ENCODE measurements at regions not wholly inside any gene's neighbourhood (a gene's known extent, or its start where the extent isn't known, plus 50 kb on each side); places are given as distances from the start of the nearest gene placed in this dataset.
"Not testable (repeated sequence)": the region's sequence is repeated elsewhere in the genome, so short reads cannot be mapped to it uniquely, and the experiment has no call there.

GRCh38 chr3:10653866-10654611 is 148.7 kb upstream of the ATP2B2 start:
- WGBS, 3 donors = 78 to 85% (median 79%) methylated on average over 8 of the region's 8 CpGs
- no peak for TF ChIP-seq CTCF (IDR thresholded peaks at IDR 0.05)
- no peak for DNase-seq
- intact Hi-C loops (cut with DNase I) = no loop called here
- Histone ChIP-seq H3K4me1 (no peaks in the 10 kb centered on the region), H3K36me3 (ENCODE audit: insufficient read depth in 1 of 2, low read depth in 1 of 2) (no peaks in the 10 kb centered on the region), H3K27me3 (ENCODE audit: insufficient read depth in 3 of 3, low read length in 2 of 3) (peaks cover 0 to 1% (median 0%) of the 10 kb centered on the region in 3 donors), H3K4me3 (no peak overlapping the region), H3K9me3 (no peaks in the 10 kb centered on the region), H3K27ac (no peak overlapping the region)
- no peak for ATAC-seq

- intact Hi-C loops (cut with DNase I) = no loop called here
- Histone ChIP-seq H3K27me3 (ENCODE audit: insufficient read depth in 3 of 3, low read length in 2 of 3) (peaks cover 0 to 1% (median 0%) of the 10 kb centered on the region in 3 donors), H3K36me3 (ENCODE audit: insufficient read depth in 1 of 2, low read depth in 1 of 2) (no peaks in the 10 kb centered on the region), H3K27ac (no peak overlapping the region), H3K9me3 (no peaks in the 10 kb centered on the region), H3K4me3 (no peak overlapping the region), H3K4me1 (no peaks in the 10 kb centered on the region)
- no peak for ATAC-seq
- no peak for DNase-seq
- TF ChIP-seq CTCF (IDR thresholded peaks at IDR 0.05) = no peak
- 62 to 74% (median 65%) methylated on average over 3 of the region's 3 CpGs for WGBS, 3 donors
Measured at GRCh38 chr3:10655105-10655504, 149.7 kb upstream of the ATP2B2 start.

GRCh38 chr3:10657339-10657738 is 152.0 kb upstream of the ATP2B2 start:
- H3K27me3 ChIP-seq (ENCODE audit: insufficient read depth in 3 of 3, low read length in 2 of 3); H3K9me3 ChIP-seq; H3K4me3 ChIP-seq; ATAC-seq; H3K4me1 ChIP-seq; H3K36me3 ChIP-seq (ENCODE audit: insufficient read depth in 1 of 2, low read depth in 1 of 2); DNase-seq; intact Hi-C loops (cut with DNase I); H3K27ac ChIP-seq: not testable (repeated sequence)
- 48 to 56% (median 52%) methylated on average over 4 of the region's 5 CpGs for WGBS, 3 donors

- no peak for TF ChIP-seq CTCF (IDR thresholded peaks at IDR 0.05)
- Histone ChIP-seq H3K27me3 (ENCODE audit: insufficient read depth in 3 of 3, low read length in 2 of 3) (peaks cover 0 to 8% (median 8%) of the 10 kb centered on the region in 3 donors), H3K9me3 (no peaks in the 10 kb centered on the region), H3K36me3 (ENCODE audit: insufficient read depth in 1 of 2, low read depth in 1 of 2) (no peaks in the 10 kb centered on the region), H3K27ac (no peak overlapping the region), H3K4me1 (no peaks in the 10 kb centered on the region), H3K4me3 (no peak overlapping the region)
- ATAC-seq (no peak), DNase-seq (no peak)
- WGBS, 3 donors = 67 to 86% (median 70%) methylated on average over 1 of the region's 1 CpG
- intact Hi-C loops (cut with DNase I) = no loop called here
Measured at GRCh38 chr3:10665592-10665991, 150.4 kb upstream of the SLC6A11 start.

GRCh38 chr3:10666621-10667020 is 149.4 kb upstream of the SLC6A11 start:
- Histone ChIP-seq H3K4me3 (no peak overlapping the region), H3K27me3 (ENCODE audit: insufficient read depth in 3 of 3, low read length in 2 of 3) (peaks cover 0 to 8% (median 8%) of the 10 kb centered on the region in 3 donors), H3K9me3 (no peaks in the 10 kb centered on the region), H3K27ac (no peak overlapping the region), H3K4me1 (no peaks in the 10 kb centered on the region), H3K36me3 (ENCODE audit: insufficient read depth in 1 of 2, low read depth in 1 of 2) (no peaks in the 10 kb centered on the region)
- WGBS, 3 donors = 19 to 23% (median 22%) methylated on average over 6 of the region's 6 CpGs
- intact Hi-C loops (cut with DNase I) = no loop called here
- ATAC-seq = no peak
- TF ChIP-seq CTCF (IDR thresholded peaks at IDR 0.05) = no peak
- peak in 1 of 2 donors; percentile 55 for DNase-seq
